PC-9 (cell line): ENCODE measurements at regions not wholly inside any gene's neighbourhood (a gene's known extent, or its start where the extent isn't known, plus 50 kb on each side); places are given as distances from the start of the nearest gene placed in this dataset.

ENCODE experiments used
- CTCF ChIP-seq: fragments of 200-600 bp; sonication (generic); conservative IDR thresholded peaks from 2 replicates; pipeline ENCODE4 v1.6.1; 2017; ENCODE audit warnings: mixed run types, antibody characterized with exemption, mild to moderate bottlenecking, moderate library complexity
- EZH2 ChIP-seq: fragments of 200-600 bp; sonication (generic); IDR thresholded peaks from 2 replicates; pipeline ENCODE4 v1.8.0; 2017; ENCODE audit warnings: antibody characterized with exemption, low read depth

- TF ChIP-seq CTCF (peak; percentile 94), EZH2 (no peak)
These were observed 72.9 kb upstream of the SCG2 start for GRCh38 chr2:223674998-223675609.
